ENCODE measurements at regions not wholly inside any gene's neighbourhood (a gene's known extent, or its start where the extent isn't known, plus 50 kb on each side); places are given as distances from the start of the nearest gene placed in this dataset.

GRCh38 chr12:59999291-59999690 is 403.5 kb downstream of the SLC16A7 start:
- Mint-ChIP-seq H3K4me3 (no peak overlapping the region), H3K9me3 (peaks cover 6% of the 10 kb centered on the region), H3K27ac (ENCODE audit: unreplicated experiment) (no peak overlapping the region), H3K27me3 (ENCODE audit: low read depth) (no peaks in the 10 kb centered on the region), H3K4me1 (no peaks in the 10 kb centered on the region), H3K36me3 (ENCODE audit: low read depth) (no peaks in the 10 kb centered on the region)
- no peak for TF ChIP-seq CTCF (conservative IDR thresholded peaks at IDR 0.05)
- DNase-seq (ENCODE audit: low read depth, low spot score) = no peak

GRCh38 chr12:60010486-60010885 is 414.7 kb downstream of the SLC16A7 start:
- Mint-ChIP-seq H3K27me3 (ENCODE audit: low read depth) (no peaks in the 10 kb centered on the region), H3K4me1 (no peaks in the 10 kb centered on the region)

GRCh38 chr12:60012659-60013058 is 416.8 kb downstream of the SLC16A7 start:
- DNase-seq (ENCODE audit: low read depth, low spot score) = no peak
- no peak overlapping the region for H3K27ac Mint-ChIP-seq (ENCODE audit: unreplicated experiment)
- no peak overlapping the region for H3K4me3 Mint-ChIP-seq
- peaks cover 2% of the 10 kb centered on the region for H3K9me3 Mint-ChIP-seq
- TF ChIP-seq CTCF (conservative IDR thresholded peaks at IDR 0.05) = no peak
- no peaks in the 10 kb centered on the region for H3K36me3 Mint-ChIP-seq (ENCODE audit: low read depth)
- H3K4me1 Mint-ChIP-seq = no peaks in the 10 kb centered on the region
- no peaks in the 10 kb centered on the region for H3K27me3 Mint-ChIP-seq (ENCODE audit: low read depth)

More at GRCh38 chr12:60010486-60010885, 414.7 kb downstream of the SLC16A7 start:
- no peak overlapping the region for H3K4me3 Mint-ChIP-seq
- TF ChIP-seq CTCF (conservative IDR thresholded peaks at IDR 0.05) = no peak
- H3K9me3 Mint-ChIP-seq = peaks cover 2% of the 10 kb centered on the region
- no peak overlapping the region for H3K27ac Mint-ChIP-seq (ENCODE audit: unreplicated experiment)
- no peaks in the 10 kb centered on the region for H3K36me3 Mint-ChIP-seq (ENCODE audit: low read depth)
- no peak for DNase-seq (ENCODE audit: low read depth, low spot score)

GRCh38 chr12:60014436-60014835 is 418.6 kb downstream of the SLC16A7 start:
- H3K27ac Mint-ChIP-seq (ENCODE audit: unreplicated experiment) = no peak overlapping the region
- DNase-seq (ENCODE audit: low read depth, low spot score) = no peak
- TF ChIP-seq CTCF (conservative IDR thresholded peaks at IDR 0.05) = no peak
- peaks cover 2% of the 10 kb centered on the region for H3K9me3 Mint-ChIP-seq
- H3K4me3 Mint-ChIP-seq = no peak overlapping the region
- no peaks in the 10 kb centered on the region for H3K27me3 Mint-ChIP-seq (ENCODE audit: low read depth)
- no peaks in the 10 kb centered on the region for H3K36me3 Mint-ChIP-seq (ENCODE audit: low read depth)
- no peaks in the 10 kb centered on the region for H3K4me1 Mint-ChIP-seq

- Mint-ChIP-seq H3K9me3 (no peaks in the 10 kb centered on the region), H3K4me1 (peaks cover 5% of the 10 kb centered on the region), H3K4me3 (no peak overlapping the region), H3K27ac (ENCODE audit: unreplicated experiment) (no peak overlapping the region), H3K27me3 (ENCODE audit: low read depth) (no peaks in the 10 kb centered on the region), H3K36me3 (ENCODE audit: low read depth) (no peaks in the 10 kb centered on the region)
- no peak for DNase-seq (ENCODE audit: low read depth, low spot score)
- no peak for TF ChIP-seq CTCF (conservative IDR thresholded peaks at IDR 0.05)
Measured at GRCh38 chr12:60020068-60020467, 424.2 kb downstream of the SLC16A7 start.

GRCh38 chr12:60021235-60021634 is 425.4 kb downstream of the SLC16A7 start:
- TF ChIP-seq CTCF (conservative IDR thresholded peaks at IDR 0.05) = no peak
- H3K4me1 Mint-ChIP-seq = peaks cover 5% of the 10 kb centered on the region
- H3K36me3 Mint-ChIP-seq (ENCODE audit: low read depth) = no peaks in the 10 kb centered on the region
- no peak overlapping the region for H3K27ac Mint-ChIP-seq (ENCODE audit: unreplicated experiment)
- H3K27me3 Mint-ChIP-seq (ENCODE audit: low read depth) = no peaks in the 10 kb centered on the region
- no peak overlapping the region for H3K4me3 Mint-ChIP-seq
- DNase-seq (ENCODE audit: low read depth, low spot score) = no peak
- no peaks in the 10 kb centered on the region for H3K9me3 Mint-ChIP-seq
